ENCODE measurements at regions not wholly inside any gene's neighbourhood (a gene's known extent, or its start where the extent isn't known, plus 50 kb on each side); places are given as distances from the start of the nearest gene placed in this dataset.

DNA sequence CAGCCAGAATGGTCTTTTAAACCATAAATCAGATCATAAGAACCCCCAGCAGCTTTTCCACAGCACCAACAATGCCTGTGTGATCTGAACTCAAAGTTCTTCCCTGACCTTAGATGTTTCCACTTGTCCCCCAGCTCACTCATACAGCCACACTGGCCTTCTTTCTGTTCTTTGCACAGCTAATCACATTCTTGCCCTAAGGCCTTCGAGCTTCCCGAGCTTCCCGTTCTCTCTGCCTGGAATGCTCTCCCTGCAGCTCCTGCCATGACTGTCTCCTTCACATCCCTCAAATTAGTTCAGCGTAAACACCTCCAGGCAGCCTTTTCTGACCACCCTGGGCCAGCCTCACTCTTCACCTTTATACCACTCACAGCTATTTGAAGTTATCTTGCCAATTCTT, 166.8 kb upstream of the NFE2L3 start:
- TF ChIP-seq POLR2A (IDR thresholded peaks at IDR 0.05): no peak
- TF ChIP-seq, protein P1, sequence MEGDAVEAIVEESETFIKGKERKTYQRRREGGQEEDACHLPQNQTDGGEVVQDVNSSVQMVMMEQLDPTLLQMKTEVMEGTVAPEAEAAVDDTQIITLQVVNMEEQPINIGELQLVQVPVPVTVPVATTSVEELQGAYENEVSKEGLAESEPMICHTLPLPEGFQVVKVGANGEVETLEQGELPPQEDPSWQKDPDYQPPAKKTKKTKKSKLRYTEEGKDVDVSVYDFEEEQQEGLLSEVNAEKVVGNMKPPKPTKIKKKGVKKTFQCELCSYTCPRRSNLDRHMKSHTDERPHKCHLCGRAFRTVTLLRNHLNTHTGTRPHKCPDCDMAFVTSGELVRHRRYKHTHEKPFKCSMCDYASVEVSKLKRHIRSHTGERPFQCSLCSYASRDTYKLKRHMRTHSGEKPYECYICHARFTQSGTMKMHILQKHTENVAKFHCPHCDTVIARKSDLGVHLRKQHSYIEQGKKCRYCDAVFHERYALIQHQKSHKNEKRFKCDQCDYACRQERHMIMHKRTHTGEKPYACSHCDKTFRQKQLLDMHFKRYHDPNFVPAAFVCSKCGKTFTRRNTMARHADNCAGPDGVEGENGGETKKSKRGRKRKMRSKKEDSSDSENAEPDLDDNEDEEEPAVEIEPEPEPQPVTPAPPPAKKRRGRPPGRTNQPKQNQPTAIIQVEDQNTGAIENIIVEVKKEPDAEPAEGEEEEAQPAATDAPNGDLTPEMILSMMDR (IDR thresholded peaks at IDR 0.05): no peak
- no peak for DNase-seq
- H3K4me1 ChIP-seq: no peaks in the 10 kb centered on the region
- H3K4me3 ChIP-seq: no peak overlapping the region
- intact Hi-C loops (cut with DNase I; ENCODE audit: low total_unique reads): no loop called here
- no peaks in the 10 kb centered on the region for H3K36me3 ChIP-seq (ENCODE audit: low read depth, missing control alignments)
- H3K27me3 ChIP-seq: no peaks in the 10 kb centered on the region
- H3K9me3 ChIP-seq: no peaks in the 10 kb centered on the region
- H3K27ac ChIP-seq: no peak overlapping the region
- 61 to 71% methylated on average over 4 of the region's 4 CpGs for WGBS, 2 donors

DNA sequence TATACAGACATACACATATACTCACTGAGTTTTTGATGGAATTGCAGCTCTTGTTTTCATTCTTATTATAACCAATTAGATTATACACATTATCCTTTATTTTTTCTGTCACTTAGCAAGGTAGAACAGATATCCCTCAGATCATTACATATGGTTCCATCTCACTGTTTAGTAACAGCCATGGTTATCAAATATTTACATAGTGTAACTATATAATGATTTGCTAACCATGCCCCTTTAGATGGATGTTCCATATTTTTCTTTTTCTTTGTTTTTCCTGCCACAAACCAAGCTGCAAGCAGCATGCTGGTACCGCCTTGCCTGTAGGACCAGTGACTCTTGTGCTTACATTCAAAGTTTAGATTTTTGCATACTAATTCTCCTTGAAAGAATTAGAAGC, 163.4 kb upstream of the NFE2L3 start:
- Histone ChIP-seq H3K27me3 (no peaks in the 10 kb centered on the region), H3K4me3 (no peak overlapping the region), H3K4me1 (no peaks in the 10 kb centered on the region), H3K27ac (no peak overlapping the region), H3K36me3 (ENCODE audit: low read depth, missing control alignments) (no peaks in the 10 kb centered on the region), H3K9me3 (no peaks in the 10 kb centered on the region)
- 98 to 100% methylated on average over 1 of the region's 1 CpG for WGBS, 2 donors
- no peak for DNase-seq
- no peak for TF ChIP-seq POLR2A (IDR thresholded peaks at IDR 0.05)
- TF ChIP-seq, protein P1 (IDR thresholded peaks at IDR 0.05): no peak
- intact Hi-C loops (cut with DNase I; ENCODE audit: low total_unique reads): no loop called here

DNA sequence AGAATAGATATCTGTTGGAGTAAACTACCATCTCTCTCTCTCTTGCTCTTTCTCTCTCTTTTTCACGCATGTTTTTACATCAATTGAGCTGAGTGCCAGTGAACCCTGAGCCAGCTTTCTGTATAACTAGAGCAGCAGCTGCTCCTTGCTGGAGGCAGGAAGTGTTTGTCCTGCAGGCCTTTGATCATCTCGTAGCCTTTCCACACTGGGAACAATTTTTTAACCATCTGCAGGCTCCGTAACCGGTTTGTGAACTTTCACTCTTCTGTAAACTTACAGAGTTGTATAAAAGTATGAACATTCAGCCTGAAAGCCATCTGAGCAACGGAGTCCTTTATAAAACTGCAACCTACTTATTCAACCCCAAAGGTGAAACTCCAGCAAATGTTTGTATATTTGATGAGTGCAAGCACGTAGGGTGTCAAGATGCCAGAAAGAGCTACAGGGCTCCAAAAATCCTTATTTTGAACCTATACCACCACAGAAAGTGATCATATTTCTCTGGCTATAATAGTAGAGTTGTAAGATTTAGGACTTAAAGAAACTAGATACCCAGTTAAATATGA, 162.8 kb upstream of the NFE2L3 start:
- 58 to 64% methylated on average over 6 of the region's 6 CpGs for WGBS, 2 donors
- Histone ChIP-seq H3K36me3 (ENCODE audit: low read depth, missing control alignments) (no peaks in the 10 kb centered on the region), H3K4me3 (no peak overlapping the region), H3K9me3 (no peaks in the 10 kb centered on the region), H3K4me1 (no peaks in the 10 kb centered on the region), H3K27me3 (no peaks in the 10 kb centered on the region), H3K27ac (no peak overlapping the region)
- intact Hi-C loops (cut with DNase I; ENCODE audit: low total_unique reads): no loop called here
- TF ChIP-seq POLR2A (IDR thresholded peaks at IDR 0.05): no peak
- TF ChIP-seq, protein P1 (IDR thresholded peaks at IDR 0.05): no peak
- DNase-seq: no peak

DNA sequence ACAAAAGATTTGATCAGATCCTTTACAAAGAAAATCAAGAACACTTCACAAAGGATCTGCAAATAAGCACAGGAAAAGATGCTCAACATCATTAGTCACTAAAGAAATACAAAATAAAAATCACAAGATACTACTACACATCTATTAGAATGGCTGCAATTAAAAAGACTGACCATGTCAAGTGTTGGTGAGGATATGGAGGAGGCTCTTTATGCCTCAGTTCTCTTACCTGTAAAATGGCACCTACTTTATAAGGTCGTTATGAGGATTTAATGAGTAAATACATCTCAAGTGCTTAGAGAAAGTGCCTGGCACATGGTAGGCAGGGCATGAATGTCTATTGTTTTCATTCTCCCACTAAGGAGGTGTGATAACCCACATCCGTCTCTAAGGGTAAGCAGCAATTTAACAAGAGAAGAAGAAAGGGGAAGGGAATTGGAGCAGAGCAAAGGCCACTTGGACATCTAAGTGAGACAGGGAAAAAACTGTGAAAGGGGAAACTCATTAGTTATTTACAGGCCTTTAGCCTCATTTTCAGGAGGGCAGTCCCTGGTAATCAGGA, 157.5 kb upstream of the NFE2L3 start:
- WGBS, 2 donors: 84% methylated on average over 2 of the region's 2 CpGs
- intact Hi-C loops (cut with DNase I; ENCODE audit: low total_unique reads): no loop called here
- no peak overlapping the region for H3K4me3 ChIP-seq
- no peaks in the 10 kb centered on the region for H3K27me3 ChIP-seq
- no peaks in the 10 kb centered on the region for H3K4me1 ChIP-seq
- DNase-seq: no peak
- H3K27ac ChIP-seq: no peak overlapping the region
- H3K9me3 ChIP-seq: no peaks in the 10 kb centered on the region
- H3K36me3 ChIP-seq (ENCODE audit: low read depth, missing control alignments): no peaks in the 10 kb centered on the region
- TF ChIP-seq, protein P1 (IDR thresholded peaks at IDR 0.05): no peak
- TF ChIP-seq POLR2A (IDR thresholded peaks at IDR 0.05): no peak

DNA sequence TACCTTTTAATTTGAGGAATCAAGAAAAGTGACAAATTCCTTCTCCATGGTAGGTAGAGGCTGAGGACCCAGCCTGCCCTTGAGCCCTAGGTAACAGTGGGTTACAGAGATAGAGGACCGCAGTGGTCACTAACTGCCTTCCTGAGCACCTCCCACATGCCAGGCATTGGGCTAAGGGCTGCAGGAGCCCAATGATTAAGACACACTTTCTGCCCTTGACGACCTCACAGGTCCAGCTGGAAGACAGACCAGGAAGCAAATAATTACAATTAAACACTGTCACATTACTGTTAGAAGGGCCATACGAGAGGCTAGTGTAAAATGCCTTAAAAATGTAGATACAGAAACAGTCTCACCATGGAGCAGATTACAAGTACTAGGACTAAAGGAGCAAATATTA, 156.8 kb upstream of the NFE2L3 start:
- intact Hi-C loops (cut with DNase I; ENCODE audit: low total_unique reads): no loop called here
- Histone ChIP-seq H3K36me3 (ENCODE audit: low read depth, missing control alignments) (no peaks in the 10 kb centered on the region), H3K4me3 (no peak overlapping the region), H3K27me3 (no peaks in the 10 kb centered on the region), H3K9me3 (no peaks in the 10 kb centered on the region), H3K27ac (no peak overlapping the region), H3K4me1 (no peaks in the 10 kb centered on the region)
- TF ChIP-seq, protein P1 (IDR thresholded peaks at IDR 0.05): no peak
- no peak for TF ChIP-seq POLR2A (IDR thresholded peaks at IDR 0.05)
- WGBS, 2 donors: 47 to 80% methylated on average over 3 of the region's 3 CpGs
- DNase-seq: no peak

All from testis (tissue), 2 donors.